Erythroblast (primary cell): ENCODE measurements at regions not wholly inside any gene's neighbourhood (a gene's known extent, or its start where the extent isn't known, plus 50 kb on each side); places are given as distances from the start of the nearest gene placed in this dataset.

Source experiments
- GATA1 ChIP-seq: IDR thresholded peaks from 2 replicates; pipeline ENCODE4 v1.6.1; 2011; ENCODE audit warnings: low read depth, mild to moderate bottlenecking, control low read depth, low read length, moderate library complexity
- POLR2A ChIP-seq: IDR thresholded peaks from 2 replicates; pipeline ENCODE4 v1.6.1; 2011; ENCODE audit warnings: mild to moderate bottlenecking, low read length

DNA sequence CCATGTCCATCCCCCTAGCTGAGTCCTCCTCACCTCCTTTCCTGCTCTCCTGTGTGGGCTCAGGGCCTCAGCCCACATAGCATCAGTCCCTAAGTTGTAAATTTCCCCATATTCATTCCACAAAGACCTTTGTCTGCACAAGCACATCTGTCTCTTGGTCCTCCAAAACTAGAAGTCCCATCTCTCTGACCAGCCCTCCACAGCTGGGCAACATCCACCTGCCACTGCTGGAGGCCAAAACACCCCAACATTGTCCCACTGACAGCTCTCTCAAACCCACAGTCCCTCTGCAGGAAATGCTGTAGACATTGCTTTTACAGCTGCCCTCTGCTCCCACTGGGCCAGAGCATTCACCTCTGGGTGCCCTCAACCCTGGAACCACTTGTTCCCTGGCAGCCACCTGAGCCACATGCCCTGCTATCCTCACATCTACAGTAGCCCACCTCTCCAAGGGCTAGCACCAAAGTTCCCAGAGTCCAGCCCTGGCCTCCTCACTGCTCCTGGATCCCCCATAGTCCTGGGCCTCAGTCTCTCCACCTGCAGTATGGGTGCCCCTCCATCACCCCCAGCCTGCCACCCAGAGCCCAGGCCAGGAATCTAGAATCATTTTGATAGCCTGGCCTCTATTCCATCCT, 1722.7 kb downstream of the TP53TG3F start:
- no peak for TF ChIP-seq POLR2A
- no peak for TF ChIP-seq GATA1
